HG03565 (cell line): ENCODE measurements at regions not wholly inside any gene's neighbourhood (a gene's known extent, or its start where the extent isn't known, plus 50 kb on each side); places are given as distances from the start of the nearest gene placed in this dataset.

ENCODE experiments used
- ATAC-seq: cut with Tn5 transposase; IDR thresholded peaks from one replicate; pipeline ENCODE4 v1.9.1; 2021; ENCODE audit warnings: mild to moderate bottlenecking, moderate library complexity; ENCODE audit not compliant: unreplicated experiment

GRCh38 chr20:11833825-11834224 is 83.9 kb upstream of the BTBD3 start:
- ATAC-seq: no peak

GRCh38 chr20:11838076-11838636 is 79.5 kb upstream of the BTBD3 start:
- ATAC-seq: no peak

- no peak for ATAC-seq
These were observed 75.7 kb upstream of the BTBD3 start for GRCh38 chr20:11841972-11842461.

- ATAC-seq: no peak
These were observed 74.4 kb upstream of the BTBD3 start for GRCh38 chr20:11843289-11843688.

- ATAC-seq: no peak
These were observed 73.0 kb upstream of the BTBD3 start for GRCh38 chr20:11844691-11845090.

GRCh38 chr20:11845340-11845739 is 72.4 kb upstream of the BTBD3 start:
- ATAC-seq: no peak

- no peak for ATAC-seq
These were observed 71.6 kb upstream of the BTBD3 start for GRCh38 chr20:11846131-11846530.

GRCh38 chr20:11847827-11848226 is 69.9 kb upstream of the BTBD3 start:
- no peak for ATAC-seq

- no peak for ATAC-seq
These were observed 68.3 kb upstream of the BTBD3 start for GRCh38 chr20:11849270-11849915.

- ATAC-seq: no peak
These were observed 67.6 kb upstream of the BTBD3 start for GRCh38 chr20:11849976-11850670.

GRCh38 chr20:11850901-11851300 is 66.8 kb upstream of the BTBD3 start:
- ATAC-seq: no peak

- ATAC-seq: no peak
These were observed 66.0 kb upstream of the BTBD3 start for GRCh38 chr20:11851646-11852045.

- ATAC-seq: no peak
These were observed 65.5 kb upstream of the BTBD3 start for GRCh38 chr20:11852189-11852588.

GRCh38 chr20:11852811-11853210 is 64.9 kb upstream of the BTBD3 start:
- ATAC-seq: no peak

GRCh38 chr20:11853359-11853758 is 64.3 kb upstream of the BTBD3 start:
- ATAC-seq: no peak

GRCh38 chr20:11861479-11861878 is 56.2 kb upstream of the BTBD3 start:
- ATAC-seq: no peak

GRCh38 chr20:11867291-11867919 is 50.3 kb upstream of the BTBD3 start:
- no peak for ATAC-seq
